K562 (cell line): ENCODE measurements at regions not wholly inside any gene's neighbourhood (a gene's known extent, or its start where the extent isn't known, plus 50 kb on each side); places are given as distances from the start of the nearest gene placed in this dataset.

ENCODE experiments used
- ATAC-seq: fragments of 200-7000 bp; cut with Tn5 transposase; 3 replicates; pipeline ENCODE4 v1.9.1; 2020; ENCODE audit warnings: moderate library complexity
- BruUV-seq: library from RNA; stranded (reverse); fragments of 400-500 nt; replicated peaks from 2 replicates; lab custom pipeline; 2021; lab: Mats Ljungman, UMichigan
- CTCF ChIA-PET: fragments of 300-600 bp; formaldehyde crosslinking; extraction: SDS; loops from one replicate; lab custom pipeline; 2021; ENCODE audit warnings: low intra/inter-chr PET ratio; lab: Yijun Ruan, JAX
- POLR2A ChIA-PET: fragments of 300-600, 350-650 bp; sonication (Branson Sonifier 250); formaldehyde crosslinking; extraction: SDS; loops from one replicate; lab custom pipeline; 2021; ENCODE audit warnings: antibody characterized with exemption, inconsistent platforms; lab: Yijun Ruan, JAX
- DNase-seq, 4 experiments: peaks; one replicate each; pipeline versions ENCODE4 v3.0.0 to v3.0.0-alpha.2; 2011 to 2018; ENCODE audit warnings: low spot score in 3 of 4, mixed read lengths in 3 of 4; ENCODE audit errors: extremely low read depth in 1 of 4
- FAIRE-seq: peaks from 2 replicates; lab custom pipeline; 2011; peaks lifted over from hg19 to GRCh38; lab: Jason Lieb, UNC
- H2AFZ ChIP-seq: 2 replicates; pipeline ENCODE4 v1.6.0; 2011; ENCODE audit warnings: low read depth, low read length, control low read depth, inconsistent platforms
- H3K27ac ChIP-seq: fragments of 200-600 bp; 3 replicates; pipeline ENCODE4 v1.8.0; 2011; ENCODE audit warnings: low read depth, mild to moderate bottlenecking, control low read depth, inconsistent platforms, low read length, moderate library complexity, mixed read lengths; ENCODE audit errors: extremely low read depth
- H3K27me3 ChIP-seq, 2 experiments: fragments of 300-600 bp in 1 of 2; 2 replicates in 1 of 2; 3 replicates in 1 of 2; pipeline versions ENCODE4 v1.6.0 to v1.8.0; 2011; ENCODE audit warnings: inconsistent platforms in 2 of 2, low read length in 2 of 2, mild to moderate bottlenecking in 1 of 2, mixed read lengths in 1 of 2, moderate library complexity in 1 of 2; ENCODE audit not compliant: control insufficient read depth in 2 of 2, insufficient read depth in 2 of 2
- H3K36me3 ChIP-seq: fragments of 300-600 bp; 3 replicates; pipeline ENCODE4 v1.8.0; 2011; ENCODE audit warnings: mild to moderate bottlenecking, low read length, inconsistent platforms; ENCODE audit not compliant: control insufficient read depth, insufficient read depth
- H3K4me1 ChIP-seq, 2 experiments: fragments of 200-600 bp in 1 of 2; replicated peaks in 1 of 2; 2 replicates in 1 of 2; 3 replicates in 1 of 2; pipeline versions ENCODE4 v1.5.1 to v1.8.0; 2011; ENCODE audit warnings: inconsistent platforms in 2 of 2, low read length in 2 of 2, mild to moderate bottlenecking in 1 of 2, mixed read lengths in 1 of 2, moderate library complexity in 1 of 2; ENCODE audit not compliant: control insufficient read depth in 2 of 2, insufficient read depth in 2 of 2
- H3K4me2 ChIP-seq: 2 replicates; pipeline ENCODE4 v1.6.1; 2011; ENCODE audit warnings: low read length, control low read depth, inconsistent platforms, mixed read lengths; ENCODE audit not compliant: insufficient read depth
- H3K4me3 ChIP-seq: fragments of 200-600 bp; sonication (generic), shearing (Covaris generic); 2 replicates; pipeline ENCODE4 v1.5.1; 2016; ENCODE audit warnings: control low read depth, inconsistent platforms
- H3K79me2 ChIP-seq: fragments of 200-600 bp; 3 replicates; pipeline ENCODE4 v1.8.0; 2011; ENCODE audit warnings: low read length, inconsistent platforms; ENCODE audit not compliant: control insufficient read depth, insufficient read depth
- H3K9ac ChIP-seq, 2 experiments: 2 replicates each; pipeline versions ENCODE4 v1.6.0 to v1.6.1; 2011; ENCODE audit warnings: low read depth in 2 of 2, low read length in 2 of 2, control low read depth in 1 of 2, inconsistent platforms in 1 of 2, mild to moderate bottlenecking in 1 of 2, mixed read lengths in 1 of 2; ENCODE audit not compliant: insufficient read depth in 1 of 2
- H3K9me1 ChIP-seq: one replicate; pipeline ENCODE4 v1.6.0; 2011; ENCODE audit warnings: inconsistent platforms, mild to moderate bottlenecking, low read length, moderate library complexity; ENCODE audit not compliant: control insufficient read depth, insufficient read depth
- H3K9me3 ChIP-seq: replicated peaks from 2 replicates; pipeline ENCODE4 v1.5.1; 2011; ENCODE audit warnings: low read depth, low read length, inconsistent platforms; ENCODE audit not compliant: control insufficient read depth, insufficient read depth
- H4K20me1 ChIP-seq: replicated peaks from 2 replicates; pipeline ENCODE4 v1.6.1; 2011; ENCODE audit warnings: low read length, inconsistent platforms, mixed read lengths; ENCODE audit not compliant: control insufficient read depth, insufficient read depth
- CBX1 ChIP-seq: sonication (generic); IDR thresholded peaks from 2 replicates; pipeline ENCODE4 v1.6.1; 2016; ENCODE audit warnings: antibody characterized with exemption, low read depth, mild to moderate bottlenecking
- COPS2 ChIP-seq: fragments of 450-650 bp; conservative IDR thresholded peaks from 2 replicates; pipeline ENCODE4 v1.6.1; 2016; ENCODE audit warnings: mild to moderate bottlenecking, moderate library complexity
- ETV5 ChIP-seq: sonication (generic); formaldehyde crosslinking; IDR thresholded peaks from 2 replicates; pipeline ENCODE4 v1.4.0; 2020; ENCODE audit warnings: low read depth, mild to moderate bottlenecking, missing genetic modification reagents
- GATA2 ChIP-seq: sonication (generic); formaldehyde crosslinking; IDR thresholded peaks from 2 replicates; pipeline ENCODE4 v1.4.0; 2020; ENCODE audit warnings: mild to moderate bottlenecking, missing genetic modification reagents
- GTF2F1 ChIP-seq: IDR thresholded peaks from 2 replicates; pipeline ENCODE4 v1.6.1; 2011; ENCODE audit warnings: low read depth, low read length, improper control_type of control experiment
- KLF6 ChIP-seq: fragments of 250-450 bp; sonication (Bioruptor Pico); IDR thresholded peaks from 2 replicates; pipeline ENCODE4 v1.4.0; 2020; ENCODE audit warnings: mild to moderate bottlenecking, moderate library complexity, borderline replicate concordance
- MXD1 ChIP-seq: fragments of 250-450 bp; sonication (Bioruptor Pico); IDR thresholded peaks from 2 replicates; pipeline ENCODE4 v1.8.0; 2021; ENCODE audit warnings: borderline replicate concordance, mild to moderate bottlenecking, moderate library complexity; ENCODE audit not compliant: poor library complexity, severe bottlenecking
- NCOA2 ChIP-seq, 2 experiments: fragments of 450-650 bp; IDR thresholded peaks; 2 replicates each; pipeline ENCODE4 v1.6.1; 2018; ENCODE audit warnings: mild to moderate bottlenecking in 2 of 2, moderate library complexity in 1 of 2; ENCODE audit not compliant: partially characterized antibody in 2 of 2
- NFXL1 ChIP-seq: fragments of 450-650 bp; formaldehyde crosslinking; IDR thresholded peaks from 2 replicates; pipeline ENCODE4 v1.4.0; 2021; ENCODE audit warnings: mild to moderate bottlenecking
- NR1H2 ChIP-seq: sonication (generic); formaldehyde crosslinking; IDR thresholded peaks from 2 replicates; pipeline ENCODE4 v1.4.0; 2020; ENCODE audit warnings: mild to moderate bottlenecking, missing genetic modification reagents
- NR2C1 ChIP-seq, 2 experiments: fragments of 450-650 bp; IDR thresholded peaks; 2 replicates each; pipeline ENCODE4 v1.6.1; 2017; ENCODE audit warnings: mild to moderate bottlenecking in 2 of 2, antibody characterized with exemption in 1 of 2, inconsistent platforms in 1 of 2, missing compliant biosample characterization in 1 of 2, missing genetic modification characterization in 1 of 2
- NRF1 ChIP-seq, 2 experiments: fragments of 450-650 bp; IDR thresholded peaks in 1 of 2; conservative IDR thresholded peaks in 1 of 2; 2 replicates each; pipeline ENCODE4 v1.6.1; 2014; ENCODE audit warnings: mild to moderate bottlenecking in 2 of 2
- RAD51 ChIP-seq: fragments of 450-650 bp; IDR thresholded peaks from 2 replicates; pipeline ENCODE4 v1.7.1; 2016; ENCODE audit warnings: low read depth, mild to moderate bottlenecking, borderline replicate concordance
- RCOR1 ChIP-seq, 2 experiments: IDR thresholded peaks; 2 replicates each; pipeline ENCODE4 v1.6.1; 2012; ENCODE audit warnings: low read depth in 2 of 2, low read length in 2 of 2, borderline replicate concordance in 1 of 2, improper control_type of control experiment in 1 of 2
- RFX5 ChIP-seq: IDR thresholded peaks from 2 replicates; pipeline ENCODE4 v1.6.1; 2011; ENCODE audit warnings: low read depth, mild to moderate bottlenecking, improper control_type of control experiment, low read length
- SIN3A ChIP-seq, 2 experiments: fragments of 150-350 bp in 1 of 2; IDR thresholded peaks; 2 replicates each; pipeline ENCODE4 v1.6.1; 2011 to 2016; ENCODE audit warnings: borderline replicate concordance in 2 of 2, low read depth in 2 of 2, low read length in 2 of 2, mild to moderate bottlenecking in 2 of 2, moderate library complexity in 2 of 2; ENCODE audit not compliant: control insufficient read depth in 1 of 2
- in situ Hi-C: fragments of 300-500 bp; cut with MboI; formaldehyde crosslinking; loops from 4 replicates; pipeline ENCODE4 v1.15.0; 2018; ENCODE audit warnings: inconsistent platforms, mixed read lengths
- intact Hi-C: fragments of 100-400 bp; cut with micrococcal nuclease; formaldehyde crosslinking; loops from 2 replicates; pipeline ENCODE4 v1.14.2; 2022

GRCh38 chr14:66133666-66134065, 352.5 kb upstream of the CCDC196 start:
- Histone ChIP-seq H3K79me2 (no peaks in the 10 kb centered on the region), H3K4me3 (no peak overlapping the region), H3K4me1 (no peaks in the 10 kb centered on the region), H3K27me3 (no peaks in the 10 kb centered on the region), H3K27ac (no peak overlapping the region), H3K36me3 (no peaks in the 10 kb centered on the region), H4K20me1 (no peaks in the 10 kb centered on the region), H3K9ac (no peak overlapping the region), H3K9me1 (no peaks in the 10 kb centered on the region), H2AFZ (no peak overlapping the region), H3K4me2 (no peak overlapping the region), H3K9me3 (no peaks in the 10 kb centered on the region)
- in situ Hi-C loops: no loop called here
- ChIA-PET POLR2A (no interaction called here), CTCF (no interaction called here)
- DNase-seq: no peak
- no peak for ATAC-seq
- intact Hi-C loops: no loop called here
- no TSS peak for BruUV-seq
- FAIRE-seq: no peak
- no peak for TF ChIP-seq NCOA2 (IDR thresholded peaks at IDR 0.05; ENCODE audit: partially characterized antibody in 2 of 2)
- no peak for TF ChIP-seq NFXL1
- no peak for TF ChIP-seq GATA2
- no peak for TF ChIP-seq RCOR1 (IDR thresholded peaks at IDR 0.05; ENCODE audit: borderline replicate concordance in 1 of 2, low read depth in 2 of 2, low read length in 2 of 2)
- no peak for TF ChIP-seq NR2C1 (IDR thresholded peaks at IDR 0.05)
- TF ChIP-seq NR2C1 (tag; IDR thresholded peaks at IDR 0.05): no peak
- no peak for TF ChIP-seq RFX5
- TF ChIP-seq ETV5: no peak
- no peak for TF ChIP-seq GTF2F1
- TF ChIP-seq COPS2: no peak
- TF ChIP-seq CBX1: no peak
- TF ChIP-seq SIN3A (IDR thresholded peaks at IDR 0.05; ENCODE audit: borderline replicate concordance in 2 of 2, control insufficient read depth in 1 of 2, low read depth in 2 of 2, low read length in 2 of 2): no peak
- no peak for TF ChIP-seq KLF6 (CRISPR knock-in tag)
- TF ChIP-seq MXD1 (CRISPR knock-in tag): no peak
- no peak for TF ChIP-seq NR1H2
- TF ChIP-seq NRF1 (conservative IDR thresholded peaks at IDR 0.05 in 1 of 2, IDR thresholded peaks at IDR 0.05 in 1 of 2): no peak
- TF ChIP-seq RAD51: no peak
